ENCODE measurements at regions not wholly inside any gene's neighbourhood (a gene's known extent, or its start where the extent isn't known, plus 50 kb on each side); places are given as distances from the start of the nearest gene placed in this dataset.
A peak's percentile ranks its signal among the peaks of the same experiment; 100 is the strongest.

DNA sequence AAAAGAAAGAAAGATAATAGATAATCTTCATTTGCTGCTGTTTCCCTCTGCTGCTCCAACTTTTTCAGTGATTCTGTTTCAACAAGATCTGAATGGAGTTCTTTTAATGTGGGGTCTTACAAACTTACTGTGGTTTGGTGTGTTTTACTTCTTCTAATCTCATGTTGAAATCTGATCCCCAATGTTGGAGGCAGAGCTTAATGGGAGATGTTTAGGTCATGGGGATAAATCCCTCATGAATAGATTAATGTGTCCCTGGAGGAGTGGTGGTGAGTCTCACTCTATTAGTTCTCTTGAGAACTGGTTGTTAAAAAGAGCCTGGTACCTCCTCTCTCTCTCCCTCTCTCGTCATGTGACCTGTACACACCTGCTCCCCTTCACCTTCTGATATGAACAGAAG lies 442.4 kb downstream of the EPHA4 start (continued):
- TF ChIP-seq, protein P1, sequence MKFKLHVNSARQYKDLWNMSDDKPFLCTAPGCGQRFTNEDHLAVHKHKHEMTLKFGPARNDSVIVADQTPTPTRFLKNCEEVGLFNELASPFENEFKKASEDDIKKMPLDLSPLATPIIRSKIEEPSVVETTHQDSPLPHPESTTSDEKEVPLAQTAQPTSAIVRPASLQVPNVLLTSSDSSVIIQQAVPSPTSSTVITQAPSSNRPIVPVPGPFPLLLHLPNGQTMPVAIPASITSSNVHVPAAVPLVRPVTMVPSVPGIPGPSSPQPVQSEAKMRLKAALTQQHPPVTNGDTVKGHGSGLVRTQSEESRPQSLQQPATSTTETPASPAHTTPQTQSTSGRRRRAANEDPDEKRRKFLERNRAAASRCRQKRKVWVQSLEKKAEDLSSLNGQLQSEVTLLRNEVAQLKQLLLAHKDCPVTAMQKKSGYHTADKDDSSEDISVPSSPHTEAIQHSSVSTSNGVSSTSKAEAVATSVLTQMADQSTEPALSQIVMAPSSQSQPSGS (tag by site-specific recombination; IDR thresholded peaks at IDR 0.05; ENCODE audit: low read depth), result no peak
- no peak for TF ChIP-seq ZNF549 (tag by site-specific recombination; IDR thresholded peaks at IDR 0.05)
- TF ChIP-seq, protein P2, sequence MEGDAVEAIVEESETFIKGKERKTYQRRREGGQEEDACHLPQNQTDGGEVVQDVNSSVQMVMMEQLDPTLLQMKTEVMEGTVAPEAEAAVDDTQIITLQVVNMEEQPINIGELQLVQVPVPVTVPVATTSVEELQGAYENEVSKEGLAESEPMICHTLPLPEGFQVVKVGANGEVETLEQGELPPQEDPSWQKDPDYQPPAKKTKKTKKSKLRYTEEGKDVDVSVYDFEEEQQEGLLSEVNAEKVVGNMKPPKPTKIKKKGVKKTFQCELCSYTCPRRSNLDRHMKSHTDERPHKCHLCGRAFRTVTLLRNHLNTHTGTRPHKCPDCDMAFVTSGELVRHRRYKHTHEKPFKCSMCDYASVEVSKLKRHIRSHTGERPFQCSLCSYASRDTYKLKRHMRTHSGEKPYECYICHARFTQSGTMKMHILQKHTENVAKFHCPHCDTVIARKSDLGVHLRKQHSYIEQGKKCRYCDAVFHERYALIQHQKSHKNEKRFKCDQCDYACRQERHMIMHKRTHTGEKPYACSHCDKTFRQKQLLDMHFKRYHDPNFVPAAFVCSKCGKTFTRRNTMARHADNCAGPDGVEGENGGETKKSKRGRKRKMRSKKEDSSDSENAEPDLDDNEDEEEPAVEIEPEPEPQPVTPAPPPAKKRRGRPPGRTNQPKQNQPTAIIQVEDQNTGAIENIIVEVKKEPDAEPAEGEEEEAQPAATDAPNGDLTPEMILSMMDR (tag by site-specific recombination; IDR thresholded peaks at IDR 0.05), result no peak

DNA sequence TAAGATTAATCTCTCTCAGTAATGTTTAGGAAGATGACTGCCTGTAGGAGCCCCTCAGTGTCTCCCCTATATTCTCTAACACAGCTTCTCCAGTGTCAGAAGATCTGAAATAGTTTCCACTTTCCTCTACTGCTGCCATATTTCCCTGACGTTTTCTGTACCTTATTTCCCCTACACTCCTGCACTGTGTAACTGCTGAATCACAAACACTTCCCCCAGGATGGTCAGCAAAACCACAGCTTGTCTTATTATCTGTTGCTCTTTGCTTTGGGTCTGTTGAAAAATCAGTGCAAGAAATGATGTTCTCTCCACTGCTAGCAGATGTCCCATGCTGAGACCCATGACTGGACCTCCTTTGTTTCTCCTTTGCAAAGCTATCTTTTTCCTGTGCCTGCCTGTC lies 441.7 kb downstream of the EPHA4 start:
- ChIA-PET CTCF (interaction anchor here (0.6 kb wide), 1 partner anchor 970 kb away, joined by 3 read pairs; no protein-coding TSS in a partner anchor), POLR2A (interaction anchor here (1.0 kb wide), 1 partner anchor 58 kb away, joined by 3 read pairs; no protein-coding TSS in a partner anchor)
- Histone ChIP-seq H3K36me3 (ENCODE audit: control insufficient read depth in 2 of 2, insufficient read depth in 1 of 2, low read length in 2 of 2) (no peaks in the 10 kb centered on the region), H3K9me3 (ENCODE audit: control insufficient read depth, insufficient read depth, low read depth, low read length) (no peaks in the 10 kb centered on the region), H3K4me3 (ENCODE audit: low read depth, low read length) (no peak overlapping the region), H3K4me1 (ENCODE audit: control insufficient read depth, insufficient read depth, low read length) (0 out of 2 replicates have a peak, but pooled peaks cover 4% of the 10 kb centered on the region), H3K27ac (ENCODE audit: extremely low read depth, low read depth, low read length) (no peak overlapping the region)
- TF ChIP-seq, protein P2 (tag by site-specific recombination; IDR thresholded peaks at IDR 0.05), result no peak
- TF ChIP-seq SCRT2 (tag by site-specific recombination; IDR thresholded peaks at IDR 0.05) (0 out of 2 replicates have a peak, but pooled peaks have one; percentile 32), ZNF274 (IDR thresholded peaks at IDR 0.05; ENCODE audit: low read length) (no peak), ZNF274 (tag by site-specific recombination; IDR thresholded peaks at IDR 0.05; ENCODE audit: borderline replicate concordance) (no peak), BCL11A (tag by site-specific recombination; IDR thresholded peaks at IDR 0.05; ENCODE audit: low read depth) (no peak), SP7 (tag by site-specific recombination; IDR thresholded peaks at IDR 0.05) (no peak), ZNF112 (tag by site-specific recombination; IDR thresholded peaks at IDR 0.05) (no peak)

DNA sequence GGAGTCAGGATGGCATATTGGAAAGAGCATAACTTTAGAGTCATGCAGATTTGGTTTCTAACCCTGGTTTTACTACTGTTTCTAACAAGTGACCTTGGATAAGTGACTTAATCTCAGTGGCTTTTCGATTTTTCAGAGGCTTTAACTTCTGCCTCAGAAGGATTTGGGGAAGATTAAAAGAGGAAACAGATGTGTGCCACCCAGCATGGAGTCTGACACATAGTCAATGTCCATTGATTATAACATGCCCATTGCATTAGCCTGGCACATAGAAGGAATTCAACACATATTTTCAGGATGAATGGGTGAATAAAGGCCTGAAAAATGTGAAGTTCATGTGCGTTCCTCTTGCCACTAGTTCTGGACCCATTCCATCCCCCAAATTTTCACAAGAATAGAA lies 438.2 kb downstream of the EPHA4 start:
- CTCF ChIA-PET, result interaction anchor here (0.6 kb wide), 1 partner anchor 12 kb away, joined by 3 read pairs; no protein-coding TSS in a partner anchor
- TF ChIP-seq ZXDB (tag by site-specific recombination; IDR thresholded peaks at IDR 0.05) (no peak), ZNF791 (tag by site-specific recombination; IDR thresholded peaks at IDR 0.05) (no peak), ZNF184 (tag by site-specific recombination; IDR thresholded peaks at IDR 0.05) (no peak), ZNF48 (tag by site-specific recombination; IDR thresholded peaks at IDR 0.05) (no peak)
- TF ChIP-seq, protein P1 (tag by site-specific recombination; IDR thresholded peaks at IDR 0.05; ENCODE audit: low read depth), result no peak
- TF ChIP-seq, protein P3, sequence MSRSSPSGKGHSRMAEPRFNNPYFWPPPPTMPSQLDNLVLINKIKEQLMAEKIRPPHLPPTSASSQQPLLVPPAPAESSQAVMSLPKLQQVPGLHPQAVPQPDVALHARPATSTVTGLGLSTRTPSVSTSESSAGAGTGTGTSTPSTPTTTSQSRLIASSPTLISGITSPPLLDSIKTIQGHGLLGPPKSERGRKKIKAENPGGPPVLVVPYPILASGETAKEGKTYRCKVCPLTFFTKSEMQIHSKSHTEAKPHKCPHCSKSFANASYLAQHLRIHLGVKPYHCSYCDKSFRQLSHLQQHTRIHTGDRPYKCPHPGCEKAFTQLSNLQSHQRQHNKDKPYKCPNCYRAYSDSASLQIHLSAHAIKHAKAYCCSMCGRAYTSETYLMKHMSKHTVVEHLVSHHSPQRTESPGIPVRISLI (tag by site-specific recombination; IDR thresholded peaks at IDR 0.05), result no peak
- H3K4me3 ChIP-seq (ENCODE audit: low read depth, low read length), result no peak overlapping the region
- H3K9me3 ChIP-seq (ENCODE audit: control insufficient read depth, insufficient read depth, low read depth, low read length), result no peaks in the 10 kb centered on the region
- 0 out of 2 replicates have a peak, but pooled peaks cover 4% of the 10 kb centered on the region for H3K4me1 ChIP-seq (ENCODE audit: control insufficient read depth, insufficient read depth, low read length)
- H3K36me3 ChIP-seq (ENCODE audit: control insufficient read depth in 2 of 2, insufficient read depth in 1 of 2, low read length in 2 of 2), result no peaks in the 10 kb centered on the region
- H3K27ac ChIP-seq (ENCODE audit: extremely low read depth, low read depth, low read length), result no peak overlapping the region
- POLR2A ChIA-PET, result no interaction called here
